ENCODE measurements at regions not wholly inside any gene's neighbourhood (a gene's known extent, or its start where the extent isn't known, plus 50 kb on each side); places are given as distances from the start of the nearest gene placed in this dataset.

DNA sequence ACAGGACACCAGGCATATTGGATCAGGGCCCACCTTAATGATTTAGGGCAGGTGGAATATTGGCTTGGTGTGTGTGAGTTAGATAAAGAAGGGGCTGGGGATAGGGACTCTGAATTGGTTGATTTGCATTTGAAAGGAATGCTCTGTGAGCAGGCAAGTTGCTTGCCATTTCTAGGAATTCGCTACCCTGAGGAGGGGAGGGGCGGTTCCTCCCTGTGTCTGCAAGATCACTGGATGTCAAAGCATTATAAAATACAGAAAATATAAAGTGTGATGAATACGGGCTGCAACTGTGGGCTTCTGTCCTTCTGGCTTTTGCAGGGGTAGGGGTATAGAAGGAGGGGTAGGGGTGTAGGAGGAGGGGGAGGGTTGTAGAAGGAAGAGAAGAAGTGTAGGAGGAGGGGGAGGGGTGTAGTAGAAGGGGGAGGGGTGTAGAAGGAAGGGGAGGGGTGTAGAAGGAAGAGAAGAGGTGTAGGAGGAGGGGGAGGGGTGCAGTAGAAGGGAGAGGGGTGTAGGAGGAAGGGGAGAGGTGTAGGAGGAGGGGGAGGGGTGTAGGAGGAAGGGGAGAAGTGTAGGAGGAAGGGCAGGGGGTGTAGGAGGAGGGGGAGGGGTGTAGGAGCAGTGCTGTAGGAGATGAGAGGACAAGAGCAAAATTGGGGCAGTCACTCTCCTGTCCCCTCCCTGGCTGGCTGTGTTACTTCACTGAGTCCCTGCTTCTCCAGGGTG is 238.0 kb upstream of the COPS8 start:
- no peak for TF ChIP-seq CTCF (IDR thresholded peaks at IDR 0.05)
- DNase-seq (ENCODE audit: low spot score): no peak
- H3K9me3 ChIP-seq: no peaks in the 10 kb centered on the region

DNA sequence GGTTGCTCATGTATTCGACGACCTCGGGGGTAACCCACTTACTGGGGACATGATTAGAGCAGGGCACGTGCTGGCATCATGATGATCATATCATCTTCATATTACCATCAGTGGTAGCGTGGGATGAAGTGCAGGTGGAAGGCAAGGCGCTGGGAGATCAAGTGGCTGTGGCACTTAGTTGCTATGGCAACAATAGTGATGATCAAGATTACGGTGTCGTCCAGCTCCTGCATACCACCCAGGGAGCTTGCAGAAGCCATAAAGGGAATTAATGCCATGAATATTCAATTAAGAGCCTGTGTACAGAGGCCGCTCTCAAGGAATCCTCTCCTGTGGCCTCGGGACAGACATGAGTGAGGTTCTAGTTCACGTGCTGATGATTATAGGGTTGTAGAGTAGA is 237.2 kb upstream of the COPS8 start:
- no peaks in the 10 kb centered on the region for H3K27me3 ChIP-seq
- no peak for TF ChIP-seq CTCF (IDR thresholded peaks at IDR 0.05)
- H3K4me3 ChIP-seq: no peak overlapping the region
- no peak overlapping the region for H3K27ac ChIP-seq
- no peaks in the 10 kb centered on the region for H3K4me1 ChIP-seq
- H3K9me3 ChIP-seq: no peaks in the 10 kb centered on the region
- H3K36me3 ChIP-seq: no peaks in the 10 kb centered on the region
- DNase-seq (ENCODE audit: low spot score): no peak

More for the DNA sequence above, 238.0 kb upstream of the COPS8 start:
- no peaks in the 10 kb centered on the region for H3K36me3 ChIP-seq
- H3K4me1 ChIP-seq: no peaks in the 10 kb centered on the region
- no peak overlapping the region for H3K27ac ChIP-seq
- no peak overlapping the region for H3K4me3 ChIP-seq
- no peaks in the 10 kb centered on the region for H3K27me3 ChIP-seq

GRCh38 chr2:236849508-236849907 is 236.2 kb upstream of the COPS8 start:
- TF ChIP-seq CTCF (IDR thresholded peaks at IDR 0.05): no peak
- Histone ChIP-seq H3K27me3 (no peaks in the 10 kb centered on the region), H3K36me3 (no peaks in the 10 kb centered on the region), H3K27ac (no peak overlapping the region), H3K4me3 (no peak overlapping the region), H3K4me1 (no peaks in the 10 kb centered on the region), H3K9me3 (no peaks in the 10 kb centered on the region)
- no peak for DNase-seq (ENCODE audit: low spot score)

- Histone ChIP-seq H3K36me3 (no peaks in the 10 kb centered on the region), H3K27ac (no peak overlapping the region), H3K9me3 (no peaks in the 10 kb centered on the region), H3K4me3 (no peak overlapping the region), H3K27me3 (no peaks in the 10 kb centered on the region), H3K4me1 (no peaks in the 10 kb centered on the region)
- no peak for DNase-seq (ENCODE audit: low spot score)
- no peak for TF ChIP-seq CTCF (IDR thresholded peaks at IDR 0.05)
Measured at GRCh38 chr2:236849940-236850339, 235.7 kb upstream of the COPS8 start.

DNA sequence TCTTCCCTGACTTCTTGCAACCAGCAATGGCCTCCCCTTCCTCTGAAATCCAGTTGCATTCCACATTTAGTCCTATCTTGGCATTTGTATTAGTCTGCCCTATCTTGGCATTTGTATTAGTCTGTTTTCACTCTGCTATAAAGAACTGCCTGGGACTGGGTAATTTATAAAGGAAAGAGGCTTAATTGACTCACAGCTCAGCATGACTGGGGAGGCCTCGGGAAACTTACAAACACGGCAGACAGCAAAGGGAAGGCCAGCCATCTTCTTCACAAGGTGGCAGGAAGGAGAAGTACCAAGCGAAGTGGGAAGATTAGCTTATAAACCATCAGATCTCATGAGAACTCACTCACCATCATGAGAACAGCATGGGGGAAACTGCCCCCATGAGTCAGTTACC is 234.5 kb upstream of the COPS8 start:
- no peak for TF ChIP-seq CTCF (IDR thresholded peaks at IDR 0.05)
- DNase-seq (ENCODE audit: low spot score): no peak
- Histone ChIP-seq H3K27me3 (no peaks in the 10 kb centered on the region), H3K4me1 (no peaks in the 10 kb centered on the region), H3K4me3 (no peak overlapping the region), H3K36me3 (no peaks in the 10 kb centered on the region), H3K9me3 (peaks cover 0 to 4% of the 10 kb centered on the region in 2 donors), H3K27ac (no peak overlapping the region)
